ENCODE measurements at regions not wholly inside any gene's neighbourhood (a gene's known extent, or its start where the extent isn't known, plus 50 kb on each side); places are given as distances from the start of the nearest gene placed in this dataset.
"Not testable (repeated sequence)": the region's sequence is repeated elsewhere in the genome, so short reads cannot be mapped to it uniquely, and the experiment has no call there.

DNA sequence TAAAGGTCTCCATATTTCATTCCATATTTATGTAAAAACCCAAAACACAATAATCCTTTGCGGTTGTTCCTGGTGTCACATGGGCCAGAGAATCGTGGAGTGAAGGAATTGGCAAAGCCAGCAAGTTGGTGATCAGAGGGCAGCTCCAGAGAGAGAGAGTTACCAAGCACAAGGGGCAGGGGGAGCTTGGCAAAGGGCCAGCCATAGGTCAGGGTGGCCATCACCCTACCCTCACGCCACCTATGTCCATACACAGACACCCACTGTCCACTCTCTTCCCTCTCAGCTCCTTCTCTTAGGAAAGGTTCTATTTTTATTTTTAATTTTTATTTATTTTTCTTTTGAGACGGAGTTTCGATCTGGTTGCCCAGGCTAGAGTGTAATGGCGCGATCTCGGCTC lies 163.2 kb upstream of the JARID2 start:
- DNase-seq (ENCODE audit: low read depth) = no peak

GRCh38 chr6:15086348-15087158 lies 159.3 kb upstream of the JARID2 start:
- no peak for DNase-seq (ENCODE audit: low read depth)

DNA sequence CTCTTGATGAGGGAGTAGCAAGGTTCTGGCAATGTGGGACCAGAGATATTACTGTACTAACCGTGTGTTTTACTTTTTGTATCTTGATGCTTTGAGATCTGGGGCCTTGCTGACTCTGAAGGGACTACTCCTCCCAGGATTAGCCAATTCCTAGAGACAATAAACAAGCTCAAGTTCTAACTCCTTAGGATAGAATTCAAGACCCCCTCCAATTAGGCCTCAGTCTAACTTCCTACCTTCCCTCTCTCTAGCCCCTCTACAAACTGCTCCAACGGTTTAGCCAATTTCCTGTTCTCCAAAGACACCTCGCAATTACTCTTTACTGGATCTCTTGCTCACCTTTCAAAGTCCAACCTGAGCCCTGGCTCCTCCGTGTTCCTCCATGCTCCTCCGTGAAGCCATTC lies 158.7 kb upstream of the JARID2 start:
- DNase-seq (ENCODE audit: low read depth) = no peak

- DNase-seq (ENCODE audit: low read depth) = no peak
Observed at GRCh38 chr6:15088904-15089568, 156.8 kb upstream of the JARID2 start.

DNA sequence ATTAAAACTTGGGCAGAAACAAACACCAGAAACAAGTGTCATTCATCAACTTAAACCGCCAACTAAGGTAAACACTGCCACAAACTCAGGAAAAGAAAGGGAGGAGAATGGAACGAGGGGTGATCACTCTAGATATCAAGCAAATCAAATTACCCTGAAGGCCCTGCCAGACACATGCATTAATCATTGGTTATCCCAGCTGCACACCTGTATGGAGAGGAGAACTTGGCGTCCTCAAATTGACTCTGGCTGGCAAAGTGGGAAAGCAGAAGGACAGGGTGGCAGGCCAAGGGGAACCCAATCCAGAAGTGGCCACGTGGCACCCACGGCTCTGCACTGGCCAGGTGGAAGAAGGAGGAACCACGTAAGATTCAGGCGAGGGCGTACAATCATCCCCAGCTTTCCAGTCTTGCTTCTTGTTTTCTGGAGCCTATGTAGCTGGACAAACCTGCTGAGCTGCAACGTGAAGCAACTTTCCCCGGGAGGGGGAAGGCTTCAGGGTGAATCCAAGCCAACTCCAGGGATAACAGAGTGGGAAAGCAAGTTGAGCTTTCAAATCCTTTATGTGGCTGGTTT lies 156.2 kb upstream of the JARID2 start:
- DNase-seq (ENCODE audit: low read depth) = no peak

DNA sequence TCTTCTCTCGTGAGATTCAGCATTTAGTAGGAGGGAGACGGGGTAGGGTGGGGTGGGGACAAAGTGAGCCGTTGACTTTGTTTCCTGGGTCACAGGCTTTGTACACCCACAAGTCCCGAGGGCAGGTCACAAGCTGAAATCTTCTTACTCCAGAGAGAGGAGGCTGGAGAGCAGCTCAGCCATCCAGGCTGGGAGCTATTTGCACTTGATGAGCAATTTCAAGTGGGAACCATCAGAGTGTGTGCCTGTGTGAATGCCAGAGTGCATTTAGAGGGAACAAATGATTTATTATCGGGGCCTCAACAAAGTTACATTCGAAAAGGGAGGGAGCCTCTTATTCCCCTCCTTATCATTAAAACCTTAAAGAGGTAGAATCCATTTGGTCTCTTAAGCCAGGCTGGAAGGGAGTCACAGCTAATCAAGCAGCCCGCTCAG lies 155.7 kb upstream of the JARID2 start:
- no peak for DNase-seq (ENCODE audit: low read depth)

- DNase-seq (ENCODE audit: low read depth) = no peak
Observed at GRCh38 chr6:15090745-15091384, 155.0 kb upstream of the JARID2 start.

DNA sequence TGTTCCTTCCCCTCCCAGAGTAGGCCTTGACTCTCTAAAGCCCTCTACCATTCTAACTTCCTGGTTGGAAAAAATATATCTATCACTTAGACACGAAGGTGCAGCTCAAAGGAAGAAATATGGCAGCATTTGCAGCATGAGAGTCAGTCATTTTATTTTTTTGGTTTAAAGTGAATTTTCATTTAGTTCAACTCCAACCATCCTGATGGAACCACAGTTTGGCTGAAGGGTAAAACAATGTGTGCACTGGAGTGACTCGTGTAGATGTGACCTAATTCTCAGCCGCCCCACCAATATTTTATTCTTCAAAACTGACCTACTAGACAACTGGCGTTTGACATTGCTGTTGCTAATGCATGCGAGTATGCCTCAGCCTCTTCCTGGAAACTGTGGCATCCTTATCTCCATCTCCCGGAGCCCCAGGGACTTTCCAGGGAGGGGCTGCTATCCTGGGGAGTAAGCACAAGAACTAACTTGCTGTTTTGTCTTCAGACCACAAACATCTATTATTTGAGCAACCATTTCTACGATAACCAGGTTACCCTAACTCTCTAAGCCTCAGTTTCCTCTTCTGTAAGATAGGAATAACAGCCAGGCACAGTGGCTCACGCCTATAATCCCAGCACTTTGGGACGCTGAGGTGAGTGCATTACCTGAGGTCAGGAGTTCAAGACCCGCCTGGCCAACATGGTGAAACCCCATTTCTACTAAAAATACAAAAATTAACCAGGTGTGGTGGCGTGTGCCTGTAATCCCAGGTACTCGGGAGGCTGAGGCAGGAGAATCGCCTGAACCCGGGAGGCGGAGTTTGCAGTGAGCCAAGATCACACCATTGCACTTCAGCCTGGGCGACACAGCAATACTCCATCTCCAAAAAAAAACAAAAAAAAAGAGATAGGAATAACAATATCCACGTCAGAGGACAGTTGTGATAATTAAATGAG lies 148.7 kb upstream of the JARID2 start:
- no peak for DNase-seq (ENCODE audit: low read depth)

DNA sequence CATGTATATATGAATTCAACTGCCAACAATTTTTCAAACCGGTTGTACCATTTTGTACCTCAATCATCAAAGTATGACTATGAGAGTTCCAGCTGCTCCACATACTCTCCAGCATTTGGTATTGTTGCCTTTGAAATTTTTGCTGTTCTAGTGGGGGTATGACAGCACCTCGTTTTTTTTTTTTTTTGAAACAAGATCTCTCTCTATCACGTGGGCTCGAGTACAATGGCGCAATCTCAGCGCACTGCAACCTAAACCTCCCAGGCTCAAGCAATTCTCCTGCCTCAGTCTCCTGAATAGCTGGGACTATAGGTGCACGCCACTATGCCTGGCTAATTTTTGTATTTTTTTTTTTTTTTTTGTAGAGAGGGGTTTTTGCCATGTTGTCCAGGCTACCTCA lies 144.7 kb upstream of the JARID2 start:
- no peak for DNase-seq (ENCODE audit: low read depth)

GRCh38 chr6:15102241-15102640 lies 143.6 kb upstream of the JARID2 start:
- DNase-seq (ENCODE audit: low read depth) = no peak

DNA sequence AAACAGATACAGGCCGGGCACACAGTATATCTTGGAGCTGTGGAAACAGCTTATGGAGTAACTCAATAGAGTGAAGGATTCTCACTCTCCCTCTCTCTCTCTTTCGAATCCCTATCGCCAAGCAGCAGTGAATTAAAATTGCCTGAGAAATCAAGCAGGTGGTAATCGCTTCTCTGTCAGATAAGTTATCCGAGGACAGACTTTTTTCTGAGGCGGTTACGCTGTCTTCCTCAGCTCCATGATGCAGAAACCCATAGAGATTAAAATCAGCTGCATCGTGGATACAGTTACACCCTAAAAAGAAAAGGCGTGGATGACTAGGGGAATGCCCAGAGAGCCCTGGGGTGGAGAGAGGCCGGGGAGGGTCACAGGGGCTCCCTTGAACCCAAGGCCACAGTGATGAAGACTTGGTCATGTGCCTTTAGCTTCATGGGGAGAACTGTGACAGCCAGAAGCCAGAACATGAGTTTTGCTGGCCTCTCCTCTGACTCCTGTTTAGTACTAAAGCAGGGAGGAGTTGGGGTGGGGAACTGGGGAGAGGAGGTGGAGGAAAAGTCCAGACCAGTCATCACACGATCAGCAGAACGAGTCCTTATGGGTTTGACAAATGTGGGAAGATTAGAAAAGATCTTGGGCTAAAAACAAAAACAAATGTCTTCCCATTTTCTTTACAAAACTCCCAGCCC lies 138.8 kb upstream of the JARID2 start:
- no peak for DNase-seq (ENCODE audit: low read depth)

DNA sequence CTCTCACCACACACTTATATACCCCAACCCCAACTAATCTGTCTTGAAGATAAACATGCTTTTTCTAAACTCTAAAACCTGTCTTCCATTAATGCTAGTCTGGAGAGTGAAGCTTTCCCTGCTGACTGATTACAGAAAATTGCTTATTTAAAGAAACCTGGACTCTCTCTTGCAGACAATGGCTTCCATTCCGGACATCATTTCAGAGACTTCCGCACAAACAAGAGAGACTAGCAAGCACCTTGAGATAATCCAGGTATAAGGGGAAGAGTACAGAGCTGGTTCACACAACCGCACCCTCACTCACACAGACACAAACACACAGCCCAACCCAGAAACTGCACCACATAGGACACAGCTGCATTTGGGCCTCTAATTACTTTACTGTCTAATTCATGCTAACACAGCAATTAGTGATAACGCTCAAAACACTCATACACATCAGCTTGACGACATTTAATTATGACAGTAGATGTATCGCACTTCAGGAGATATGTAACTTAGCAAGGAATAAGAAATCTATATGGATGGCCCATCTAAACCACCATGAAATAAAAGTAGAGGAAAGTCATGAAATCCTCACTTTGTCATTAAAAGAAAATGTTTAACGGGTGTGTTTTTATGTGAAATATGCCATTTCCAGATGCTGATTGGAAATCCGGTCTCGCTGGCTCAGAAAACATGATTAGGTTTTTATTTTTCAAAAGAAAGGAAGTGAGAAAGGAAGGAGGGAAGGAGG lies 138.1 kb upstream of the JARID2 start:
- no peak for DNase-seq (ENCODE audit: low read depth)

DNA sequence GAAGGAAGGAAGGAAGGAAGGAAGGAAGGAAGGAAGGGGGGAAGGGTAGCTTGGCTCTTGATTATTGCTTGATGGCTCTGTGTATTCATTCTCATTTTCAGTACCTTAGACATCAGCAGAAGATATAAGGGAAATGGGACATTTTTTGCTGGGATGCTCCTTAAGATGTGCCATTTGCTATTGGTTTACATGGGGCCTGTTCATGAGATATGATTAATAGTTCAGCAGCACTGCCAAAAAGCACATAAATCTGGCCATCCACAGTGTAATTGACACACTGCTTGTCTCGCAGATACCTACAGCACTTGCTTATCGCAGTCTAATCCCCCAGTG lies 137.5 kb upstream of the JARID2 start:
- DNase-seq (ENCODE audit: low read depth) = no peak

DNA sequence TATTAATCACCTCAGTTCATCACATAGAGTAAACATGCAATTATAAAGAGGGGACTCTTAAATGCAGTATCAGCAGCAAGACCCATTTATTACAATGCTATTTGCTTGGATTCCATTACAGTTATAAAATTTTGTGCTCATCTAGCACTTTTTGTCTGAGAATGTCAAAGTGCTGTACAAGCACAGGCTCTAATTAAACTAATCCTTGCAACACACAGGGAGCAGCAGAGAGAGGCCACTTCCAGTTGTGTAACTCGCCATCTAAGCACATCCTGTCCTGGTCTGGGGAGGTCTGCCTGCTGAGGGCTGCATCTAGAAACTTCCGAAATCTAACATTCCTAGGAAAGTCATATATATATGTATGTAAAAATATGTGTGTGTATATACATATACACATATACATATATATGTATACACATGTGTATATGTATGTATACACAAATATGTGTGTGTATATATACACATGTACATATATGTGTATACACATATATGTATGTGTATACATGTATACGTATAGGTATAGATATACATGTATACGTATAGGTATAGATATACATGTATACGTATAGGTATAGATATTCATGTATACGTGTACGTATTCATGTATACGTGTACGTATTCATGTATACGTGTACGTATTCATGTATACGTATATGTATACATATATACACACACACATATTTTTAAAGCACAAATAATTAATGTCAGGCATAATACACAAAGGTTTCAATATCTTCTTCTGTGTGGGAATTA lies 136.4 kb upstream of the JARID2 start:
- no peak for DNase-seq (ENCODE audit: low read depth)

GRCh38 chr6:15110726-15111354 lies 135.0 kb upstream of the JARID2 start:
- no peak for DNase-seq (ENCODE audit: low read depth)

- not testable (repeated sequence) for DNase-seq (ENCODE audit: low read depth)
Observed at GRCh38 chr6:15111576-15111975, 134.3 kb upstream of the JARID2 start.

- DNase-seq (ENCODE audit: low read depth) = no peak
Observed at GRCh38 chr6:15113587-15113986, 132.3 kb upstream of the JARID2 start.

DNA sequence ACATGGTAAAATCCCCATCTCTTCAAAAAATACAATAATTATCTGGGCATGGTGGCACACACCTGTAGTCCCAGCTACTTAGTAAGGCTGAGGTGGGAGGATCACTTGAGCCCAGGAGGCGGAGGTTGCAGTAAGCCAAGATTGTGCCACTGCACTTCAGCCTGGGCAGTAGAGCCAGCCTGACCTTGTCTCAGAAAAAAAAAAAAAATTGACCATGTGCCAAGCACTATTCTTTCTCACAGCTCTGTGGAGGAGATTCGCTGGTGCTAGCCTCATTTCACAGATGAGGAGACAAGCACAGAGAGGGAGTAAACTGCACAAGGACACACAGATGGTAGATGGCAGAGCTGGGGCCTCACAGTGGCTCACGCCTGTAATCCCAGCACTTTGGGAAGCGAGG lies 131.8 kb upstream of the JARID2 start:
- DNase-seq (ENCODE audit: low read depth) = no peak

- DNase-seq (ENCODE audit: low read depth) = no peak
Observed at GRCh38 chr6:15116889-15117288, 129.0 kb upstream of the JARID2 start.

All from HS-5 (cell line).